ELR (cell line): ENCODE measurements at regions not wholly inside any gene's neighbourhood (a gene's known extent, or its start where the extent isn't known, plus 50 kb on each side); places are given as distances from the start of the nearest gene placed in this dataset.

ENCODE experiments used
- DNase-seq: peaks from one replicate; pipeline ENCODE4 v3.0.0-alpha.2; 2015; ENCODE audit warnings: low read depth

DNA sequence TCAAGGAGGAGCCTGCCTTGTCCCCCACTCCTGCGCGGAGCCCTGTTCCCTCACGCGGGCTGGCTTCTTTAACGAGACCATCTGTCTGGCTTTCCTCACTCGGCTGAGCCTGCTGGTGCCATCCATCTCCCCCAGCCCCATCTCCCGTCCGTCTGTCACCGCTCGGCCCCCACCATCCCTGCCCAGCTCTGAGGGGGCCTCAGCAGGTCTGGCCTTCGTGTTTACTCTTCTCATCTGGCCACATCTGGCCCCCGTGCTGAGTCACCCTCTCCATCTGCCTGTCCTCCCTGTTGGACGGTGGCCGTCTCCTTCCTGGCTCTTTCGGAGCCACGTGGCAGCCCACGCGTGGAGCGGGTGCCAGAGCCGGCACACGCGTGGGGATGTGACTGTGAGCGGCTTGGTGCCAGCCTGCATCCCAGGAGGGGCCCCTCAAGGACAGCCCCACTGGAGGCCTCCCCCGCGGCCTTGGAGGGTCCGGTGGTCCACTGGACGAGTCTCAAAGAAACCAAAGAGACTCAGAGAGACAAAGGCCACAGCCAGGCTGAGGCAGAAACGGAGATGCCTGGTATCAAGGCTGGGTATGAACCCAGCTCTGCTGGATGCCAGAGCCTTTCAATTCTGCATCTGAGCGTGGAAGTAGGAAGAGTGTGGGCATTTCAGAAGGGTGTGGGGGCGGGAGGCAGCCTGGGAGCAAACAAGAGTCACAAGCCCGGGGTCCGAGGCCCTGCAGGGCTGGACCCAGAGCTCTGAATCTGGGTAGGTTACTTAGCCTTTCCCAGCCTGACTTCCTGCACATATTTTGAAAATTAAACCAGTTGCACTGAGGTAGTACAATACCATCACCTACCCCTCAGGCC lies 76.7 kb upstream of the UNC5A start:
- no peak for DNase-seq

DNA sequence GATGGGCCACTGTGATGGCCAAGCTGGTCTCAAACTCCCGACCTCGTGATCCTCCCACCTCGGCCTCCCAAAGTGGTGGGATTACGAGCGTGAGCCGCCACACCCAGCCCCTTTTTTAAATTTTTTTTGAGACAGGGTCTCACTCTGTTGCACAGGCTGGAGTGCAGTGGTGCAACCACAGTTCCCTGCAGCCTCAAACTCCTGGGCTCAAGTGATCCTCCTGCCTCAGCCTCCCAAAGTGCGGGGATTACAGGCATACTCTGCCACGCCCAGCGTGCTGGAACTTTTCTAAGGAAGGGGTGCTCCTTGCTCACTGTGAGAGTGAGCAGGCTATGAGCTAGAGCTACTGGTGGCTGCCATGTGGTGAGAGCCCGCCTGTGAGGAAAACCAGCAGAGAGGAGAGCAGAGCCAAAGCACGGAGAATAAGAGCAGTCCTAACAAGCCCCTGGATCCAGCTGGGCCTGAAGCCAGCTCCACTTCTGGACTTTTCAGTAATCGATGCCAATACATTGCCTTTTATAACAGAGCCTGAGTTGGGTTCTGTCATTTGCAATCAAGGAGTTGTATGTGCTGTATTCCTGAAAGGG lies 75.5 kb upstream of the UNC5A start:
- DNase-seq: no peak

DNA sequence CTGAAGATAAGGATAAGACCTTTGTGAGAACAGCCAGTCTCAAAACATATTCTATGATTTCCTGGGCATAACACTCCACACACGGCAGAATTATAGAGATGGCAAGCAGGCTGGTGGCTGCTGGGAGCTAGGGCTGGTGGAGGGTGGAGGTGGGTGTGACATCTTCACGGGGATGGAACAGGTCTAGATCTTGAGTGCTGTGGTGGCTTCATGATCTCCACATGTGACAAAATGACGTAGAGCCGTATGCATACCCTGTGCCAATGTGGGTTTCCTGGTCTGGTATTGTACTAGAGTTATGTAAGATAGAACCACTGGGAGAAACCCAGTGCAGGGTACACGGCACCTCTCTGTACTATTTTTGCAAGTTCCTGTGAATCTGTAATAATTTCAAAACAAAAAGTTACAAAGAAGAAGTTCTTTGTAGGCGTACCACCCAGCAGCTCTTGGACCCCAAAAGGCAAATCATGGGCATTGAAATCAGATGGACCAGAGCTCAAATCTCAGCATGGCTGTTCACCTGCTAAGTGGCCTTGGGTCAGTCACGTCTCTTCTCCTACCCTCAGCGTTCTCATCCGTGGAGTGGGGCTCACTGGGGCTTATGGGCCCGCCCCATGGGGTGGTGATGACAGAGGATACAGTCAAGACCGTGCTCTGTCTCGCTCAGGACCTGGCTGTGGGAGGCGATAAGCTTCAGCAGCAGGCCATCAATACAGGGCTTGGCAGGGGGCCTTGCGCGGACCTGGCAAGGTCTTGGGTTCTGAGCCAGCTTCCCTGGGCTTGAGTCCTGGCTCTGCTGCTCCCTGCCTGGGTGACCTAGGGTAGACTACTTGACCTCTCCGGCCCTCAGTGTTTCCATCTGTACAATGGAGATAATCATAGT lies 74.7 kb upstream of the UNC5A start:
- DNase-seq: no peak

DNA sequence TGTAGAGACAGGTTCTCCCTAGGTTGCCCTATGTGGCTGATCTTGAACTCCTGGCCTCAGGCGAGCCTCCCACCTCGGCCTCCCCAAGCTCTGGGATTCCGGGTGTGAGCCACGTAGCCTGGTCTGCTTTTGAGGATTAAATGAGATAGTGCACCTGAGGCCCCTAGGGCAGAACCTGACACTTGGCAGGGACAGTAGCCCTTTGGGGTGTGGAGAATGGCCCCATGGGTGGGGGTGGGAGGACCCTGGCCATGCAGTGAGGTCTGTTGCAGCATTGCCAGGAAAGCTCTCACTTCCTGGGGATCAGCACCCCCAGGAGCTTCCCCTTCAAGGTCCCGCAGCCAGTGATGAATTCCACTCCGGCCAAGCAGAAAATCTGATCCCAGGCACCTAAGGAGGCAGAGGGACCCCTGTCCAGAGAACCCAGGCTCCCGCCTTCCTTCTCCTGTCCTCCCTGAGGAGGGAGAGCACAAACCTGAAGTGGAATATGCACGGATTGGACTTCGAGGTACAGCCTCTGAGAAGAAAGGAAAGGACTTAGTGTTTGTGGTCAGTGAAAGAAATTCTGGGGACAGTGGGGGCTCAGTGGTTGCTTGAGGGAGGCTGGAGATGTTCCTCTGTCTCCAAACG lies 73.9 kb upstream of the UNC5A start:
- no peak for DNase-seq

DNA sequence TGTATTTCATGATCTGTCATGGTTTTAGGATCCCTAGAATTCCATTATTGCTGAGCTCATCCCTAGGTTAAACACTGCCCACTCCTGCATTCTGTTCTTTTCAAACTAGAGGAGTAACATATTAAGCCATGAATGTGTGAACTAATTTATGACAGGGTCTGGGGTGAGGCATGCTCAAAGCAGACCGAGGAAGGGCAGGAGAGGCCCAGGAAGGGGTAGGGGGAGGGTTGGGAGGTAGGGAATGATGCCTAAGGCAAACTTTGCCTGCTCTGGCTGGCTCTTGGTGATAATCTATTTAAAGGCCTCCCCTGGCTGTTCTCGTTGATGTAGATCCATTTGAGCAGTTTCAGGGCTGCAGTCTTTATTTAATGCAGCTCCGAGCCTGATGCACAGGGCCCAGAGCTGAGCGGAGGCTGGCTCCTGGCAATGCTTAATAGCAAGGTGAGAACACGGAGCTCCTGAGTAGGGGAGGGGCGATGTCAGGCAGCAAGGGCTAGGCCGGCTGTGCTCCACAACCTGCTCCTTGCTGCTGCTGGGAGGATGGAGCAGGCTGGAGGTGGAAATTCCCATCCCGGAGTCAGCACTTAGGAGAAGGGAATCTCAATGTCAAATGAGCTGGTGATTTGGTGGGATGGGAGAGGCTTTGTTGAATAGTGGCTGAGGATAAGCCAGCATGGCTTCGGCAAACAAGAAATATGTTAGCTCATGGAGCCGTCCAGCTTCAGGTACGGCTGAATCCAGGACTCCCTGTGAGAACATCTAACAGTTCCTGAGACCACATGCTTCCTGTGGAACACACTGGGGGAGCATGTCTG lies 73.2 kb upstream of the UNC5A start:
- no peak for DNase-seq

DNA sequence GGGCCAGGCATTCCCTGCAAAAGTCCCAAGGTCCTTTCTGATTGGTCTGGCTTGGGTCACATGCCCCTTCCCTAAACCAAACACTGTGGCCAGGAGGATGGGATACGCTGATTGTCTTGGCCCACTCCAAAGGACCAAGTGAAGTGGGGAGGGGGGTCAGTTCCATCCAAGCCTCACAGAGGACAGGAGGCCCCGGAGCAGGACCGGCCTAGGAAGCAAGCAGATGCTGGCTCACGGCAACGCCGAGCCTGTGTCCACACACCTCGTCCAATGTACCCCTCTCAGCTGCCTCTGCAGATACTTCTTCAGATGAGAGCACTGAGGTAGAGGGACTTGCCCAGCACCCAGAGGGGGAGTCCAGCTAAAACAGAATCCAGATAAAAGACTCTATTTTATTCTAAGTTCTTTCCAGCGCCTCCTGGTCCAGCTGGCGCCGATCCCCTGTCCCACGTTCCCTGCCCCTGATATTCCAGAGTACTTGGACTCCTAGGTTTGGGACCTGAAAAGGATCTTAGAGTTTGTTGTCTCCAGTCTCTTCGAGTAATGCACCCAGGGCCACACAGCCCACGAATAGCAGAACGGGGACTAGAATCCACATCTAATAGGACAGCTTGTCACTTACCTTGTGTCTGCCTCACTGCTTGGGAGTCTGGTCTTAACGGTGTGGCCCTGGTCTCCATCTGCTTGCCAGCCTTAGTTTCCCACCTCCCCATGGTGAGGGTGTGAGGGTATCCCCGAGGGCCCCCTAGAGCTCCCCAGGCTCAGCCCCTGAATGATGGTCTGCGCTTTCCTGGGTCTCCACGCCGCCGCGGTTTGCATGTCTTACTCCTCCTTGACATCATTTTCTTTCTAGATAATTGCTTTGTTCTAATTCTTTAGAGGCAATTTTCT lies 72.4 kb upstream of the UNC5A start:
- no peak for DNase-seq

DNA sequence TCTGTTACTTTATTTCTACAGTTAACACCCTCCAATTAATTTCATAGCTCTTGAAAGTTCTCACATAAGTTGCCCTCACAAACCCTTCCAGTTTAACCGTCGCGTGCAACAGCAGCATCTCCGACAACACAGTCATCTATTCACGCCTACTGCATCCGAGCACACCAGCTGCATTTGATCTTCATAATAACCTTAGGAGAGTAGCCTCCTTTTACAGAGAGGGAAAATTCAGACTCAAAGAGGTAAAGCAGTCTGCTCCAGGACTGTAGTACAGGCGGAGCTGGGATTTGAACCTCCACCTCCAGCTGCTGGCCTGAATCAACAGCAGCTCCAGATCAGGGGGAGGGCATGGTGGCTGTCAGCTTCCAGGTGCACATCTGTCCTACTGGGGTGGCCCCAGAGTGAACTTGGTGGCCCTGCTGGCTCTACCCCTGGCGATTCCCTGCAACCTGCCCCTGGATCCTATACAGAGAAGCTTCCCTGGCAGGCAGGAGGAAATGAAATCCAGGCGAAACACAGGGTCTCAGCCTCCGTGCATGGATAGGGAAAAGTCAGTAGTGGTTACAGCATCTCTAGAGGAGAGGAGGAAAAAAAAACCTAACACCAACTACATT lies 71.6 kb upstream of the UNC5A start:
- DNase-seq: no peak

DNA sequence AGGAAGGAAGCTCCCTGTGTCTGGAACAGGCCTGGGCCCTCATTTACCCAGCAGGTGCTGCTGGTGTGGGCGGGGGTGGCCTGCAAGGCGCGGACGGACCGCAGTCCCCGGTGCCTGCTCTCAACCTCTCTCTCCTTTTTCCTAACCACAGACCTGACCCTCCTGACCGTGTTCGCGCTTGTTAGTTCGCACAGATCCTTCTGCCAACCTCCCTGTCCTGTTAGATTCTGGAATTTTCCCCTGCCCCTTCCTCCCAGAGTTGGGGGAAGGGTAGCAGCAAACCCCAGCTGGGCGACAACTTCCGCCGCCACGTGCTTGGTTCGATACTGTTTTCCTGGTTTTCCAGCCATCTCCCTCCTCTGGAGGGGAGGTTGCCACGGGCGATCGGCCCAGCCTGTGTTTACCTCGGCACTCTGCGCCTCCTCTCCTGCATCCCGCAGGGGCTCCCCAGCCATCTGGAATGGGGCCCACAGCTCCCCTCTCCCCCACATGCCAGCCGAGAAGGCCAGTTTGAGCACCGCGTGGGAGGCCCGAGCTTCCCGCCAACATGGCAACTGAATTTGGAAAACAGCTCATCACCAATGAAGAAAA lies 70.8 kb upstream of the UNC5A start:
- DNase-seq: no peak

DNA sequence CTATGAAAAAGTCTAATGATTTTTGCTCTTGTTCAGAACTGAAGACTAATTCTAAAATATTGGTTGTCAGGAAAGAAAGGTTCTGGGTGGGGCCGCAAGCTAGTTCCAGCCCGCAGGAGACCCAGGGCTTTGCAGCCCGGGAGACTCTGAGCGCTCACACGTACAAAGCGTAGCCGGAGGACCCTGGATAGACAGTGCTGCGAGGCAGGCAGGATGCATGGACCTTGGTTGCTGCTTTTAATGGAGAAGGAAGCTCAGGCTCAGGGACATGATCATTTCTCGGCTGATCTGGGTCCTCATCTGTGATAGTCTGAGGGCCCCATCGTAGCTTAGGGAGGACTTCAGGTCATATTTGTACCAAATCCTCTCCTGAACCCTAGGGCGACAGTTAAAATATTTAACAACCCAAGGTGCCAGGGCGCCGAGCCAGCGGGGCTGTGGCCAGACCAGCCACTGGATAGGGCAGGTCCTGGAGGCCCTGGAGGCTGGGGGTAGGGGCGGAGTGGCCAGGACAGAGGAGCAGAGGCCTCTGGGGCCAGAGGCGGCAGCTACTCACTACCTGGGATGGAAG lies 70.1 kb upstream of the UNC5A start:
- DNase-seq: no peak

DNA sequence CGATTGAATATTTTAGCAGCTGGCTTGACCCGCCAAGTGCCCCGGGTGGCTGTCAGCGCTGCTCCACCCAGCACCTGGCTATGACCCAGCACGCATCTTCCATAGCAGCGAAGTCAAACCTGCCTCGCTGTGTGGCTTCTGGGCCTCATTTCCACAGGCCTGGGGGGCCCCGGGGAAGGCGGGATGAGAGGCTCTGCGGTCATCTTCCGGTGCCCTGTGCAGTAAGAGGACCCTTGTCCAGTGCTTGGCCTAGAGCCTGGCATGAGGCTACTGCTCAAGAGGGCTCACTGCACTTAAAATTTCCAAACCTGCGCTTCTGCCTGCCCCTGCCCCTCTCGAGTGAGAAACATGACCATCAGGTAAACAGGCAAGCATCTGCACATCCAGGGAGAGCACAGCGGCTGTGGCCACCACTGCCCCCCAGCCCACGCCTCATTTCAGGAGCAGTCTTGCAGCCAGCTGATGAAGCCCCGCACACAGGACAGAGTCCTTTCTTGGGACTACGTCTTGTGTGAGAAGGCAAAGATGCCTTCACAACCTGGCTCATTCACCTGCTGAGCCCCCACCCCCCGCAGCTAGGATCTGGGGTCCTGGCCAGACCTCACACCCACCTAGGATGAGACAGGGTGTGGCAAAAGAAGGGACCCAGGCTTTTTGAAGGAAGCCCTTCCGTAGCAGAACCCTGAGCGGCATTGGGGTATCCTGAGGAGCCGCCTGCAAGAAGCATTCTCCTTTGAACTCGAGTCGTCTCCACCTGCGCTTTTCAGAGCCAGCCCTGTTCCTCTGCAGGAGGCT lies 69.5 kb upstream of the UNC5A start:
- DNase-seq: no peak

DNA sequence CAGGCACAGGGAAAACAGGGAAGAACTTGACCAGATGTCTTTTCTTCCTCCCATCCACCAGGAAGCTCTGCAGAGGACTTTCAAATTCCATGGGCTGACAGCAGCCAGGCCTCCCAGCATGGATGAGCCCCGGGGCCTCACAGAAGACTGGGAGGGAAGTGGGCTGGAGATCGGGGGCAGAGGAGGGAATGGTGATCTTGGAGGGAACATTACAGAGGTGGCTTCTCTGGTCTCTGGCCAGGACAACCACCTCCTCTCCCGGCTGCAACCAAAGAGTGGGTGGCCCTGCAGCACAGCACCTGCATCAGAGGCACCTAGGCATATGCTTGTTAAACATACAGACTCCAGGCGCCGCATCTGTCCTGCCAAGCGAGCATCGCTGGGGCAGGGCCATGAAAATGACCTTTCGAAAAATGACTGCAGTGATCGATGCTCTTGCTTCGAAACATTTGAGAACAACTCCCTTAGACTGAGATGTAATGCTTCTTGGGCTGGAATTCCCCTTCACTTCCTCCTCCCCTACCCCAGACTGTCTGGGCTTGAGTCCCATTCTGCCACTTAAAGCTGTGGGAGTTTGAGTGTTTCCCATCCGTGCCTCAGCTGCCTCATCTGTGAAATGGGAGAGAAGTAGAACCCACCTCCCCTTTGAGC lies 68.7 kb upstream of the UNC5A start:
- no peak for DNase-seq

DNA sequence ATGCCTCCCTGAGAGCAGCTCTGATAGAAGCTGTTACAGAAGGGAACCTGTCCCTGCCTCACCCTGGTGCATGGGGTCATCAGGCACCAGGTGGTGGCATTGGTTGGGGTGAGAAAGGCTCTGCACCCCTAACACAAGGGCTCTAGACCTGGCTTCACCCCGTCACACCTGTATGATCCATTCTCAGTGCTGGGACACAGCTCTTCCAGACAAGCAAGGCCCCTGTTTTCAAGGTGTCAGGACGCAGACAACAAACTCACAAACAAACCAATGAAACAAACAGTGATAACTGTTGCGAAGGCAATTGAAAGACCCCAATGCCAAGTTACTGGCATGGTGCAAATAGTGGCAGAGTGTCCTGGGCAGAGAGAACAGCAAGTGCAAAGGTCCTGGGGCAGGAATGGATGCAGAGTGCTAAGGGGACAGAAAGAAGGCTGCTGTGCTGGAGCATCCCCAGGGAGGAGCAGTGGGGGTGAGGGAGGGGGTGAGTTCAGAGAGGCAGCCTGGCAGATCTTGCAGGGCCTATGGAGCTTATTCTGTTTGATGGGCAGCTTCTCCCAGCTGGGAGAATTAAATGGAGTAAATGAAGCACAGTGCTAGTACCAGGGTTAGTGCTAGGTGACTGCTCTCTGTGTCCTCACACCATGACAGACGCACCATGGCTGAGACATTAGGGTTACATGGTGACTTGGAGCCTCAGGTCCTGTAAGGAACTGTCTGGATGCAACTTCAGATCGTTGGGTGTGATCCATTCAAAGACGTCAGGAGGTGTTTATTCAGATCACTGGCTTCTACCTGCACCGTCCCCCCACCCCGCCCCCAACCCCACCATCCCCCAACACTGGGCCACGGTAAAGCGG lies 67.9 kb upstream of the UNC5A start:
- no peak for DNase-seq

DNA sequence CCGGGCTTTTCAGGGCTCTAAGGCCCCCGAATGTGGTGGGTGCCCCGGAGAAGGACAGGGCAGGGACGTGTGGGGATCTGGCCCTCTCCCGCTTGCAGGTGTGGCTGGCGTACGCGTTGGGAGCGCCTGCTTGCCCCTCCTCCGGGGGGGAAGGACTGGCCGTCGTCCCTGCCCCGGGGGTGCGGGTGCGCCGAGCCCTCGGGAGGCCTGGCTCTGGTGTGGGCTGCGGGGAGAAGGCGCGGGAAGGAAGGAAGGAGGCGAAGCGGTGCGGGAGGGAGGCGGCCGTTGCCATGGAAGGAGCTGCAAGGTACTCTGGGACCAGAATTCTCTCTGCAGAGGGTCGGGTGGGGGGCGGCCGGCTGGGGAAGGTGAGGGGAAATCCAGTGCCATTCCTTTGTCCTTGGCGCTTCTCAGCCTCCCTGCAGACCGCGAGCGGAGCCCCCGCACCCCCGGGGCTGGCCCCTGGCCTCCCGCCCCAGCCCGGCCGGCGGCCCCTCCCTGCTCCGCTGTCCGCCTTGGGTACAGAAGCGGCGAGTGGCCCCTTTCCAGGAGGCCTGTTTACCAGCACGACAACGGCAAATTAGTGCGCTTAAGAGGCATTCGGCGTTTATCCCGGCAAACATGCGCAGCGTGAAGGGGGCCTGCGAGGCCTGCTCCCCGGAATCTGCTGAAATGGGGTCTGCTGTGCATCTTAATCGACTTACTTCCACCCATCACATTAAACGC lies 67.1 kb upstream of the UNC5A start:
- no peak for DNase-seq

DNA sequence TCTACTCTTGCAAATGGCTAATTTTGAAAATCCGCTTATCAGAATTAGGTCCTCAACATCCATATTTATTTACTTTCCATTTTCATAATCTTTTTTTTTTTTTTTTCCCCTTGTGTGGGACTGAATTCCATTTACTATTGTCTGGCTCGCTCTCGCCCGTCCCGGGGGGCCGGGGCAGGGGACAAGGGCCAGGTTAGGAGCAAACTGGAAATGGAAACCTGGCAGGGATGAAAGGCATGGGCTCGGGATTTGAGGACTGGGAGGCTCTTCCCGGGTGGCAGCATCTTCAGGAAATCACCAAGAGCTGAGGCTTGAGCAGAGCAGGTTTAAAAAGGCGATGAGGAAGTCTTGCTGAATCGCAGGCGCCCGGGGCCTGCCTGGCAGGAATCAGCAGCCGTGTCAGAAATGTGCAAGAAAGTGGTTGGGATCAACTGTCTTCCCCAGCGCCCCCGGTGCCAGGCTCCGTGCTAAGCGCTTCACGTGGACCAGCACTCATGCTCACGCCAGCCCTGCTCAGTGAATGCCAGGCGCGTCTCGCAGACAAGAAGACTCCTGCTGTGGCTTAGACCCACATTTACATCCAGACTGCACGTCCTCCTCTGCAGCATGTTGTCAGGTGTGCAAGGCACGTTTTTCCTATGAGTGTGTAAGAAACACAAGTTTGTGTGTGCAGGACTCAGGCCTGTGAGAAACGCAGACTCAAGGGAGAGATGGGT lies 66.3 kb upstream of the UNC5A start:
- no peak for DNase-seq

DNA sequence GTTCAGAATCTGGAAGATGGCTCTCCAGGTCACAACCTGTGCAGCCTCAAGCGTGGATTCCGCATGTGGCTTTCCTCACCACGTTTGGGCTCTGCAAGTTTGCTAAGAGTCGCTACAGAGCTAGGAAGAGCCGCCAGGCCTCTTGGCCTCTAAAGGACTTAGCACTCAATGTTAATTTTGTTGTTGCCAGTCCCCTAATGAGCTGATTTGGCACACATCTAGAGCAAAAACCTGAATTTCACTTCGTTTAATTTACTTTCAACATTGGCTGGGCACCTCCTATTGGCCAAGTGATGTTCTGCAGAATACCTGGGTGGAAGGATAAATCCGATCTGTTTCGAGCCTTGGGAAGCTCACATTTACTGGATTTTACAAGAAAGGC lies 65.8 kb upstream of the UNC5A start:
- peak; percentile 17 for DNase-seq

DNA sequence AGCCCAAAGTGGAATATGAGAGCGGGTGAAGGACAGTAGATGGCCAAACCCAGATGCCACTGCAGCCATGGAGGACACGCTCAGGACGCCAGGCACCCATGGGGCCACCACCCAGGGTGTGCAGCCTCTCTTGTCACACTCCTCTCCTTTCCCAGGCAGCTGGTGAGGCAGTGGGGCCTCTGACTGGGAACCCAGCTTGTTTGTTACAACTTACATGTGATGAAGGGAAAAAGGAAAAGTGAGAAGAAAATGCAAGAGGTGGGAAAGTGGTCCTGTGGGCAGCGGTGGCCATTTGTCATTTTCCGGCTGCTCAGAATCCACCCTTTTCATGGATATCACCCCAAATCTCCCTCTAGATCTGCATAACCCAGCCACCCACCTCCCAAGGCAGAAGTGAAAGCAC lies 62.7 kb upstream of the UNC5A start:
- no peak for DNase-seq
